ENCODE measurements at regions not wholly inside any gene's neighbourhood (a gene's known extent, or its start where the extent isn't known, plus 50 kb on each side); places are given as distances from the start of the nearest gene placed in this dataset.

DNA sequence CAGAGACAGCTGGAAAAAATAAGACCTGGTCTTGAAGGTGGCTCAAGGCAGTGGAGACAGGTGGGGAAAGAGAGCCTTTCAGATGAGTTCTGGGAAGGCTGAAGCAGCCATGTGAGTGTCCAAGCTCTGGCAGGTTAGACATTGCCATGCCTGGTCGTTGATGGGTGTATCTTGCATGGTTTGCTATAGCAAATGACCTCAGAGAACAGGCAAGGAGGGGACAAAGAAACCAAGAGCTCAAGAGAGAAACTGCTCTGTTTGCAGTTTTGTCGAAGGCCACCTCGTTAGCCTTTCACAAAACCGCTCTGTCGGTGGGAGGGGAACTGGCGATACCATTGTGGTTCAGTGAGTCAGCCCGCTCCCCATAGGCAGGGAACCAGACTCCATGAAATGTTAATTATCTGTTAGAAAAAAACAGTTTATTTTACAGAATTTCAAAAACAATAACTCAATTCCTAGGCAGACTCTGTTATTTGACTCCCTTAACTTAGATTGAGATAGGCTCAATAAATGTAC, 82.8 kb upstream of the ARGLU1 start:
- no peak for TF ChIP-seq POLR2AphosphoS5 (IDR thresholded peaks at IDR 0.05)
- no peak for TF ChIP-seq CTCF (IDR thresholded peaks at IDR 0.05; ENCODE audit: poor library complexity, severe bottlenecking)

Measured in neural cell (in vitro differentiated cells).